K562 (cell line): ENCODE measurements at regions not wholly inside any gene's neighbourhood (a gene's known extent, or its start where the extent isn't known, plus 50 kb on each side); places are given as distances from the start of the nearest gene placed in this dataset.

Experiments
- CBX5 ChIP-seq: IDR thresholded peaks from 2 replicates; pipeline ENCODE4 v1.6.1; 2014; ENCODE audit warnings: low read depth, borderline replicate concordance
- CBX8 ChIP-seq: fragments of 200-600 bp; sonication (generic); IDR thresholded peaks from 2 replicates; pipeline ENCODE4 v1.6.1; 2012; ENCODE audit warnings: borderline replicate concordance, mixed run types, low read depth, mild to moderate bottlenecking, moderate library complexity, mixed read lengths, low read length, control low read depth, inconsistent platforms; ENCODE audit not compliant: poor library complexity, severe bottlenecking; ENCODE audit errors: extremely low read depth
- ETV6 ChIP-seq, 3 experiments: fragments of 150-350 bp in 1 of 3; sonication (generic) in 1 of 3; formaldehyde crosslinking in 1 of 3; IDR thresholded peaks; 2 replicates each; pipeline versions ENCODE4 v1.6.1 to v1.8.0; 2014 to 2022; ENCODE audit warnings: borderline replicate concordance in 2 of 3, low read depth in 2 of 3, antibody characterized with exemption in 1 of 3, low read length in 1 of 3, mild to moderate bottlenecking in 1 of 3, missing genetic modification reagents in 1 of 3
- FOXP1 ChIP-seq: sonication (generic); formaldehyde crosslinking; IDR thresholded peaks from 2 replicates; pipeline ENCODE4 v1.8.0; 2022; ENCODE audit warnings: mild to moderate bottlenecking, missing genetic modification reagents
- IRF2 ChIP-seq: sonication (generic); formaldehyde crosslinking; IDR thresholded peaks from 2 replicates; pipeline ENCODE4 v1.8.1; 2022; ENCODE audit warnings: mild to moderate bottlenecking, missing genetic modification reagents
- NCOA1 ChIP-seq: fragments of 450-650 bp; IDR thresholded peaks from 2 replicates; pipeline ENCODE4 v1.6.1; 2016; ENCODE audit warnings: low read depth
- PHB ChIP-seq: fragments of 250-450 bp; sonication (Bioruptor Pico); IDR thresholded peaks from 2 replicates; pipeline ENCODE4 v1.5.0; 2021
- POLR3A ChIP-seq: IDR thresholded peaks from 2 replicates; pipeline ENCODE4 v1.6.1; 2011; ENCODE audit warnings: borderline replicate concordance, mild to moderate bottlenecking, moderate library complexity; ENCODE audit not compliant: insufficient read length, insufficient read depth; ENCODE audit errors: extremely low read depth
- SP1 ChIP-seq: sonication (generic); formaldehyde crosslinking; IDR thresholded peaks from 2 replicates; pipeline ENCODE4 v1.8.1; 2022; ENCODE audit warnings: mild to moderate bottlenecking, missing genetic modification reagents
- SREBF1 ChIP-seq: fragments of 150-350 bp; IDR thresholded peaks from 2 replicates; pipeline ENCODE4 v1.6.1; 2014; ENCODE audit warnings: antibody characterized with exemption, low read depth, low read length, borderline replicate concordance
- U2AF2 ChIP-seq: fragments of 200-400 bp; formaldehyde crosslinking; optimal IDR thresholded peaks from 2 replicates; pipeline ENCODE3; 2017; ENCODE audit warnings: low read depth, mild to moderate bottlenecking, low read length
- ZC3H4 ChIP-seq: sonication (generic); formaldehyde crosslinking; IDR thresholded peaks from 2 replicates; pipeline ENCODE4 v1.9.0; 2021; ENCODE audit warnings: missing genetic modification reagents, borderline replicate concordance
- ZFX ChIP-seq: sonication (generic); formaldehyde crosslinking; IDR thresholded peaks from 2 replicates; pipeline ENCODE4 v1.8.0; 2022; ENCODE audit warnings: mild to moderate bottlenecking, missing genetic modification reagents, moderate library complexity
- ZNF311 ChIP-seq: fragments of 250-450 bp; sonication (Bioruptor Pico); IDR thresholded peaks from 2 replicates; pipeline ENCODE4 v1.4.0; 2020; ENCODE audit warnings: mild to moderate bottlenecking, moderate library complexity
- ZNF436 ChIP-seq: fragments of 250-450, 450-650 bp; sonication (Bioruptor Pico); formaldehyde crosslinking; IDR thresholded peaks from 2 replicates; pipeline ENCODE4 v1.7.0; 2020; ENCODE audit warnings: mild to moderate bottlenecking
- TF ChIP-seq, protein P1 (sequence below): fragments of 150-350 bp; conservative IDR thresholded peaks from 2 replicates; pipeline ENCODE4 v1.6.1; 2014; ENCODE audit warnings: low read length
- TF ChIP-seq, protein P2 (sequence below): fragments of 450-650 bp; IDR thresholded peaks from 2 replicates; pipeline ENCODE4 v1.6.1; 2018; ENCODE audit not compliant: partially characterized antibody
- TF ChIP-seq, protein P3 (sequence below): sonication (generic); formaldehyde crosslinking; IDR thresholded peaks from 2 replicates; pipeline ENCODE4 v1.8.0; 2022; ENCODE audit warnings: missing genetic modification reagents, mild to moderate bottlenecking, borderline replicate concordance

DNA sequence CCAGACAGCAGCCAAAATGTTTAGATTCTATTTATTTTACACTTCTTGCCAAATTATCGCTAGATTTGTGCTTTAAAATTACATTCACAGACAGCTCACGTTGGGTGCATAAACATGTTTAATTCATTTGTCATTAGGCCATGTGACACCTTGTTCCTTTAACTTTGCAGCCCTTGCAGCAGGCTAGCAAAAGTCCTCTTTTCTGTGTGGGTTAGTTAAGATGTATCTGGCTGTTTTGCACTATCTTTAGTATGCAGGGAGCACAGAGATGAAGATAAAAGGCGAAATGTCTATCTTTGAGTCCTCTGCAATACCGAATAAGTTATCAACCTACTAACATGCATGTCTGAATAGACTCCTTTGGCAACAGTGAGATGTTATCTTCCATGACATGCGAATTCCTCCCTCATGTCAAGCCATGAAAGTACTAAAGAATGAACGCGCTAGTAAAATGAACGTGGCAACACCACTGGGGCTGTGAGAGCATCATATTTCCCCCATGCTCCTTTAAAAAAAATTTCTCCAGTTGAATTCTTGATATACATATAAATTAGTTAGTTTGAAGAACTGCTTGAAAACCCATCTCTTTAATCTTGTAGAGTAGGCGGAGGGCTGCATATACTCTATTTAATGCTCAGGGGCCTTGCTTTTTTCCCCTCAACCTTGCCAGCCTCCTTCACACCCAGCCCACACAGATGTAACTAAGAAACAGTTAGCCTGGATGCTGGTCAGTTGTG is 620.4 kb upstream of the NR2F2 start (continued):
- peak in 1 of 2 experiments; percentile 48; a peak in 1 of 4 replicates for TF ChIP-seq ETV6 (IDR thresholded peaks at IDR 0.05; ENCODE audit: borderline replicate concordance in 1 of 2, low read depth in 2 of 2, low read length in 1 of 2)
- no peak for TF ChIP-seq ETV6 (CRISPR knock-in tag; IDR thresholded peaks at IDR 0.05; ENCODE audit: borderline replicate concordance)
- no peak for TF ChIP-seq CBX8
- TF ChIP-seq CBX5, result no peak
- peak; percentile 94 for TF ChIP-seq NCOA1
- TF ChIP-seq, protein P1, sequence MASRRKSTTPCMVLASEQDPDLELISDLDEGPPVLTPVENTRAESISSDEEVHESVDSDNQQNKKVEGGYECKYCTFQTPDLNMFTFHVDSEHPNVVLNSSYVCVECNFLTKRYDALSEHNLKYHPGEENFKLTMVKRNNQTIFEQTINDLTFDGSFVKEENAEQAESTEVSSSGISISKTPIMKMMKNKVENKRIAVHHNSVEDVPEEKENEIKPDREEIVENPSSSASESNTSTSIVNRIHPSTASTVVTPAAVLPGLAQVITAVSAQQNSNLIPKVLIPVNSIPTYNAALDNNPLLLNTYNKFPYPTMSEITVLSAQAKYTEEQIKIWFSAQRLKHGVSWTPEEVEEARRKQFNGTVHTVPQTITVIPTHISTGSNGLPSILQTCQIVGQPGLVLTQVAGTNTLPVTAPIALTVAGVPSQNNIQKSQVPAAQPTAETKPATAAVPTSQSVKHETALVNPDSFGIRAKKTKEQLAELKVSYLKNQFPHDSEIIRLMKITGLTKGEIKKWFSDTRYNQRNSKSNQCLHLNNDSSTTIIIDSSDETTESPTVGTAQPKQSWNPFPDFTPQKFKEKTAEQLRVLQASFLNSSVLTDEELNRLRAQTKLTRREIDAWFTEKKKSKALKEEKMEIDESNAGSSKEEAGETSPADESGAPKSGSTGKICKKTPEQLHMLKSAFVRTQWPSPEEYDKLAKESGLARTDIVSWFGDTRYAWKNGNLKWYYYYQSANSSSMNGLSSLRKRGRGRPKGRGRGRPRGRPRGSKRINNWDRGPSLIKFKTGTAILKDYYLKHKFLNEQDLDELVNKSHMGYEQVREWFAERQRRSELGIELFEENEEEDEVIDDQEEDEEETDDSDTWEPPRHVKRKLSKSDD, result no peak
- no peak for TF ChIP-seq SP1 (CRISPR knock-in tag)
- no peak for TF ChIP-seq POLR3A
- TF ChIP-seq ZNF311 (CRISPR knock-in tag), result no peak; the same call in 1 of the 2 replicates
- TF ChIP-seq IRF2 (CRISPR knock-in tag), result no peak
- TF ChIP-seq ZNF436 (CRISPR knock-in tag), result no peak
- TF ChIP-seq FOXP1 (CRISPR knock-in tag), result no peak
- TF ChIP-seq PHB (CRISPR knock-in tag), result no peak
- no peak for TF ChIP-seq SREBF1
- TF ChIP-seq, protein P2, sequence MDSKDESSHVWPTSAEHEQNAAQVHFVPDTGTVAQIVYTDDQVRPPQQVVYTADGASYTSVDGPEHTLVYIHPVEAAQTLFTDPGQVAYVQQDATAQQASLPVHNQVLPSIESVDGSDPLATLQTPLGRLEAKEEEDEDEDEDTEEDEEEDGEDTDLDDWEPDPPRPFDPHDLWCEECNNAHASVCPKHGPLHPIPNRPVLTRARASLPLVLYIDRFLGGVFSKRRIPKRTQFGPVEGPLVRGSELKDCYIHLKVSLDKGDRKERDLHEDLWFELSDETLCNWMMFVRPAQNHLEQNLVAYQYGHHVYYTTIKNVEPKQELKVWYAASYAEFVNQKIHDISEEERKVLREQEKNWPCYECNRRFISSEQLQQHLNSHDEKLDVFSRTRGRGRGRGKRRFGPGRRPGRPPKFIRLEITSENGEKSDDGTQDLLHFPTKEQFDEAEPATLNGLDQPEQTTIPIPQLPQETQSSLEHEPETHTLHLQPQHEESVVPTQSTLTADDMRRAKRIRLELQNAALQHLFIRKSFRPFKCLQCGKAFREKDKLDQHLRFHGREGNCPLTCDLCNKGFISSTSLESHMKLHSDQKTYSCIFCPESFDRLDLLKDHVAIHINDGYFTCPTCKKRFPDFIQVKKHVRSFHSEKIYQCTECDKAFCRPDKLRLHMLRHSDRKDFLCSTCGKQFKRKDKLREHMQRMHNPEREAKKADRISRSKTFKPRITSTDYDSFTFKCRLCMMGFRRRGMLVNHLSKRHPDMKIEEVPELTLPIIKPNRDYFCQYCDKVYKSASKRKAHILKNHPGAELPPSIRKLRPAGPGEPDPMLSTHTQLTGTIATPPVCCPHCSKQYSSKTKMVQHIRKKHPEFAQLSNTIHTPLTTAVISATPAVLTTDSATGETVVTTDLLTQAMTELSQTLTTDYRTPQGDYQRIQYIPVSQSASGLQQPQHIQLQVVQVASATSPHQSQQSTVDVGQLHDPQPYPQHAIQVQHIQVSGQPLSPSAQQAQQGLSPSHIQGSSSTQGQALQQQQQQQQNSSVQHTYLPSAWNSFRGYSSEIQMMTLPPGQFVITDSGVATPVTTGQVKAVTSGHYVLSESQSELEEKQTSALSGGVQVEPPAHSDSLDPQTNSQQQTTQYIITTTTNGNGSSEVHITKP, result no peak
- TF ChIP-seq ZFX, result no peak
- TF ChIP-seq, protein P3, sequence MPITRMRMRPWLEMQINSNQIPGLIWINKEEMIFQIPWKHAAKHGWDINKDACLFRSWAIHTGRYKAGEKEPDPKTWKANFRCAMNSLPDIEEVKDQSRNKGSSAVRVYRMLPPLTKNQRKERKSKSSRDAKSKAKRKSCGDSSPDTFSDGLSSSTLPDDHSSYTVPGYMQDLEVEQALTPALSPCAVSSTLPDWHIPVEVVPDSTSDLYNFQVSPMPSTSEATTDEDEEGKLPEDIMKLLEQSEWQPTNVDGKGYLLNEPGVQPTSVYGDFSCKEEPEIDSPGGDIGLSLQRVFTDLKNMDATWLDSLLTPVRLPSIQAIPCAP, result no peak
- TF ChIP-seq ZC3H4, result no peak
- TF ChIP-seq U2AF2, result no peak
